H1 (cell line): ENCODE measurements at regions not wholly inside any gene's neighbourhood (a gene's known extent, or its start where the extent isn't known, plus 50 kb on each side); places are given as distances from the start of the nearest gene placed in this dataset.

ENCODE experiments used
- CBX8 ChIP-seq: fragments of 300-800, 300-1000 bp; sonication (generic); IDR thresholded peaks from 2 replicates; pipeline ENCODE4 v1.7.1; 2016; ENCODE audit warnings: low read depth, low read length, borderline replicate concordance
- POU5F1 ChIP-seq: IDR thresholded peaks from 2 replicates; pipeline ENCODE4 v1.6.1; 2011; ENCODE audit warnings: low read depth, mild to moderate bottlenecking, low read length, moderate library complexity

GRCh38 chr9:75246949-75247348 lies 158.6 kb downstream of the OSTF1 start (continued):
- no peak for TF ChIP-seq POU5F1
- TF ChIP-seq CBX8, result no peak
